ENCODE measurements at regions not wholly inside any gene's neighbourhood (a gene's known extent, or its start where the extent isn't known, plus 50 kb on each side); places are given as distances from the start of the nearest gene placed in this dataset.
"Not testable (repeated sequence)": the region's sequence is repeated elsewhere in the genome, so short reads cannot be mapped to it uniquely, and the experiment has no call there.

DNA sequence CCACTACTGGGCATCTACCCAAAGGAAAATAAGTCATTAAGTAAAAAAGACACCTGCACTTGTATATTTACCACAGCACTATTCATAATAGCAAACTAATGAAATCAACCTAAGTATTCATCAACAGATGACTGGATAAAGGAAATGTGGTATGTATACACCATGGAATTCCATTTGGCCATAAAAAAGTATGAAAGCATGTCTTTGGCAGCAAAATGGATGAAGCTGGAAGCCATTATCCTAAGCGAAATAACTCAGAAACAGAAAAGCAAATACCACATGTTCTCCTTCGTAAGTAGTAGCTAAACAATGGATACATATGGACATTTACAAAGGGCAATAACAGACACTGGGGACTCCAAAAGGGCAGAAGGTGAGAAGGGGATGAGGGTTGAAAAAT, 485.7 kb upstream of the BRINP3 start:
- DNase-seq, result no peak

DNA sequence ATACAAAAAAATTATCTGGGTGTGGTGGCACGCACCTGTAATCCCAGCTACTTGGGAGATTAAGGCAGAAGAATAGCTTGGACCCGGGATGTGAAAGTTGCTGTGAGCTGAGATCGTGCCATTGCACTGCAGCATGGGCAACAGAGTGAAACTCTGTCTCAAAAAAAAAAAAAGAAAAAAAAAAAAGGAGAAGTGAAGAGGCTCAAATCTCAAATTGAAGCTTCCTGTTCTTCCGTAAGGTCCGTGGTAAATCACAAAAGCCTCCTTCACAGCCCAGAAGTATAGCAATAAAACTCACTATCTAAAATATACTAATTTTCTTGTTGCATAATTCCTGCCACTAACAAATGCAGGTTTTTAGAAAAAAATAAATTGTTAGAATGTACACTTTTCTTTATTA, 498.2 kb upstream of the BRINP3 start:
- no peak for DNase-seq

DNA sequence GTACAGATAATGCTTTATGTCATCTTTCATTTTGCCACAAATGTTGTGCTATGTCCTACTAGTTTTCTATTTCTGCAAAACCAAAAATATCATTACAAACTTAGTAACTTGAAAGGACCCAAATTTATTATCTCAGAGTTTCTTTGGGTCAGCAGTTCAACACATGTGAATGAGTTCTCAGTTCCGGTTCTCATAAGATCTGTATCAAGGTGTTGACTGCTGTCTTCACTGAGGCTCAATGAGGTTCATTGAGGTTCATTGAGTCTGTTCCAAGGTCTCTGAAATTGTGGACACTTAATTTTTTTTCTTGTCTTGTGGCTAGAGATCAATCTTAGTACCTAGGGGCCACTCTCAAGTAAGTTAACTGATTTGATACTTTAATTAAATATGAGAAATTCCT, 525.1 kb upstream of the BRINP3 start:
- no peak for DNase-seq

DNA sequence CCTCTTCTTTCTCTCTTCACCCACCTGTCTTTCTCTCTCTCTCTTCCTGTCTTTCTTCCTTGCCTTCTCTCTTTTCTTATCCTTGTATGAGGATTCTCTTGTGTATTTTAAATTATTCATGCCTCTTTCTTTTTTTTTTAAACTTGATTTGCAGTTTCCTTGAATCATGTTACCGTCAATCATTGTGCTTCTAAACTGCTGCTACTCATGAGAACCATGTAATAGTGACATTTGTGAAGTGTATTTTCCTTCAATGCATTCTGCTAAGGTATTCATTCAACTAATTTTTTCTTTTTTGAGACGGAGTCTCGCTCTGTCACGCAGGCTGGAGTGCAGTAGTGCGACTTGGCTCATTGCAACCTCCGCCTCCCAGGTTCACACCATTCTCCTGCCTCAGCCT, 539.1 kb upstream of the BRINP3 start:
- DNase-seq, result no peak

DNA sequence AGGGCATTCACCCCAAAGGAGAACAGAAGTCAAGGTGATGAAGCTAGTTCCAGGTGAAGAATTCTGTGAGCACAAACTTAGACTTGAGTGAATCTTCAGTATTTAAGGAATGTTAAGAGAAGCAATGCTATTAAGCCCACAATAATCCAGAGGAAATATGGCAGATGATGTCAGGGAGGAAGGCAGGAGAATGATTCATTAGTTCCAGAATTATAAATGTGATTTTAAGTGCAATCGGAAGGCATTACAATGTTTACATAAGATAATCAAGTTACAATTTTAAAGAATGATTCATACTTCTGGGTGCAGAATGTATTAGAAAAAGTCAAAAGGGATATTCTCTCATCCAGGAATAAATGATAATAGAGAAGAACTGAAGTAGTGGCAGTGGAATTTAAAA, 545.2 kb upstream of the BRINP3 start:
- DNase-seq, result no peak

DNA sequence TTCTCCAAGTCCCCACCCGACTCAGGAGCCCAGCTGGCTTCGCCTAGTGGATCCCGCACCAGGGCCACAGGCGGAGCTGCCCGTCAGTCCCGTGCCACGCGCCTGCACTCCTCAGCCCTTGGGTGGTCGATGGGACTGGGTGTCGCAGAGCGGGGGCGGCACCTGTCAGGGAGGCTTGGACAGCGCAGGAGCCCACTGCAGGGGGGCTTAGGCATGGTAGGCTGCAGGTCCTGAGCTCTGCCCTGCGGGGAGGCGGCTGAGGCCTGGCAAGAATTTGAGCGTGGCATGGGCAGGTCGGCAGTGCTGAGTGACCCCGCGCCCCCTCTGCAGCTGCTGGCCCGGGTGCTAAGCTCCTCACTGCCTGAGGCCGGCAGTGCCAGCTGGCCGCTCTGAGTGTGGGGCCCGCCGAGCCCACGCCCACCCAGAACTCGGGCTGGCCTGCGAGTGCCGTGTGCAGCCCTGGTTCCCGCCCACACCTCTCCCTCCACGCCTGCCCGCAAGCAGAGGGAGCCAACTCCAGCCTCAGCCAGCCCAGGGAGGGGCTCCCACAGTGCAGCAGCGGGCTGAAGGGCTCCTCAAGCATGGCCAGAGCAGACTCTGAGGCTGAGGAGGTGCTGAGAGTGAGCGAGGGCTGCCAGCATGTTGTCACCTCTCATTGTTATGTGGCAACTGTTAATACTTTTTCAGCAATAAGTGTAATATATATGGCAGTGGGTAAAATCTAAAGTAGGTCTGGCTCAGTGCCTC, 548.4 kb upstream of the BRINP3 start:
- peak in 1 of 58 donors; percentile 1 for DNase-seq

DNA sequence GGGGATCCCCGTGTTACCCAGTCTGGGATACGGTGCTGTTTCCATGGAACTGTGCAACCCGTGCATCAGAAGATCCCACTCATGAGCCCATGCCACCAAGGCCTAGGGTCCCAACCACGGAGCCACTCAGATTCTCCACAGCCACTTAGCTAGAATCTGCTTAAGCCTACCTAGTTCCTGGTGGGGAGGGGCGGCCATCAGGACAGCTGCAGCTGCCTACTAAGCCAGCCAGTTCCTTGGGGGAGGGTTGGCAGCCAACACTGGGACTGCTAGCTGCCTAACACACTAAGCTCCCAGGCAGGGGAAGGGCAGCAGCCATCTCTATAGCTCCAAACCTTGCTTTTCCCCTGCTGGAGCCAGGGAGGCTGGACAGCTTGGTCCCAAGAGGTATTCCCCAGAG, 549.2 kb upstream of the BRINP3 start:
- DNase-seq, result no peak

DNA sequence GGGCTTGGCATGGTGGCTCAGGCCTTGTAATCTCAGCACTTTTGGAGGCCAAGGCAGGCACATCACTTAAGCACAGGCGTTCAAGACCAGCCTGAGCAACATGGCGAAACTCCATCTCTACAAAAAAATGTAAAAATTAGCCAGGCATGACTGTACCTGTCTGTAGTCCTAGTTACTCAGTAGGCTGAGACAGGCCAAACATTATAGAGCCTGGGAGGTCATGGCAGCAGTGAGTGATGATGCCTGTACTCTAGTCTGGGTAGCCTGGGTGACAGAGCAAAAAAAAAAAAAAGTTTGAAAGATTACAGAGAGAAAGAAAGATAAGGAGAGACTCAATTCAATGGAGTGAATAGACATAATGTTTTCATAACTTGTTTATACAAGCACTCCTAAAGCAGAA, 556.5 kb upstream of the BRINP3 start:
- DNase-seq, result no peak

DNA sequence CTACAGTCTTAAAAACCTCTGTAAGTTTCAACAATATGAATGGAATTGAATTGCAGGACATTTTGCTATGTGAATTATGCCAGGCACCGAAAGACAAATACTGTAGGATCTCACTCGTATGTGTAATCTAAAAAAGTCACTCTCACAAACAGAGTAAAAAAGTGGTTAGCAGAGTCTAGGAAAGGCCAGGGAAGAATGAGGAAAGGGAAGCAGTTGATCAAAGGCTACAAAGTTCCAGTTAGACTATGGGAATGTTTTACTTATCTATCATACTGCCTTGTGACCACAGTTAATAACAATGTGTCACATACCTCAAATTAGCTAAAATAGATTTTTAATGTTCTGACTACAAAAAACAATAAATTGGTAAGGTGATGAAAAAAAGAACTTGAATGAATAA, 565.4 kb upstream of the BRINP3 start:
- no peak for DNase-seq

DNA sequence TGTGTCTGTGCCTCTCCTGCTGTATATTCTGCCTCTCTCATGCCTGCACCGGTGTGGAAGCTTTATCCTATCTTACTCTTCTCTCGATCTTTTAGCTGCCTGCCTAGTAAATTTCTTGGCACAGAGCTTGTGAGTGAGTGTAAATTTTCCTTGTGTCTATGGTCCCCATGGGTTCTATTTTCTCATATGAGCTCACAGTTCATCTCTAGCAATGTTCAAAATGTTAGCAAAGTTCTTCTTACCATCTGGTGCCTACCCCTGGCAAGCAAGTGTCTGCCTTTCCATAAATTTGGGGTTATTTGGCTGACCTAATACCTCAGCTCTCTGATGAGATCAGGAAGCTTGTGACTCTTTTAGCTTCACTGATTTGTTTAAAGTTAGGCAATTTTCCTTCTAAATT, 572.1 kb upstream of the BRINP3 start:
- DNase-seq, result no peak

DNA sequence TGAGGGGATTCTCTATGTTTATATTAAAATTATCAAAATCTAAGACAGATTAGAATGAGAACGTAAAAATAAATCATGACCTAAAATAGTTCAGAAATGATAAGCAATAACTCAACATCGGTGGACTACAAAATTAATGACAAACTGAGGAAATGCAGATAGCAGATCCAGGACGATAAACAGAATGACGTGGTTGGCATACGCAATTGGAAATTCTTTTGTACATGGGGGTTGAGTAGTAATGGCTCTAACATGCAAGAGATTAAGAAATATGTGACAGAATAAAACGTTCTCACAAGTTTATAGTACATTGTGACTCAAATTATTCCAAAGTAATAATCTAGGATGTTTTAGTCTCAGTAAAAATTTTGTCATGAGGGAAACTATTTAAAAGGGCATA, 575.2 kb upstream of the BRINP3 start:
- no peak for DNase-seq

DNA sequence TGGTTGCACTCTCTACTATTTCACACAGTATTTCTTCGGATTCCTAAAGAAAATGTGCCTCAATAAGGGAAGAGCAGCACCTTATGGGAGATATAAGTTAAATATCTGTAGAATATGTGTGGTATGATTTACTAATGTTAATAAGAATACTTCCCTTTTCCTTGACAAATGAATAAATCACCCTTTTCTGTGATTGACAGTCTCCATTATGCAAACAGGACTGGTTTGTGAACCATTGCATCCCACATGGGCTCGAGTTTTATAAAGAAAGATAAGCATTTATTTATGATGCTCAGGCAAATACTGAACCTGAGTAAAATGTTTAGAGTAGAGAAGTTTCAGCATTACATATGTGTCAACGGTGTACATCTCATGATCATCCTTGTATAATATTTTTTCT, 587.7 kb upstream of the BRINP3 start:
- DNase-seq, result no peak

DNA sequence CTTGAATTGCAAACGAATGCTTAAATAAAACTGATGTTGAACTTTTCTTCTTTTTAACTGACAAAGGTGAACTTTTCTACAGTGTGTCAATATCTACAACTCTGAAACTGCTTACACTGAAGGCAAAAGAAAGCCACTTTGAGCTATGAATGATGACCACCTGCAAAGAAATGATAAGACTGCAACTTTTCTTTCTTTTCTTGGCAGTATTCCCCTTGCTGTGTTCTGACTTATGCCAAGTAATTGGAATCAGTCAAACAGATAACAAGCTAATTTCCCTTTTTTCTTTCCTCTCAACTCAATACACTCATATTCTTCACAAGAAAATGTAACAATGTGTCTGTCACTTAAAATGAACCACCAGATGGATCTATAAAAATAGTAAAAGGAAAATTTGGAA, 588.1 kb upstream of the BRINP3 start:
- DNase-seq, result no peak

DNA sequence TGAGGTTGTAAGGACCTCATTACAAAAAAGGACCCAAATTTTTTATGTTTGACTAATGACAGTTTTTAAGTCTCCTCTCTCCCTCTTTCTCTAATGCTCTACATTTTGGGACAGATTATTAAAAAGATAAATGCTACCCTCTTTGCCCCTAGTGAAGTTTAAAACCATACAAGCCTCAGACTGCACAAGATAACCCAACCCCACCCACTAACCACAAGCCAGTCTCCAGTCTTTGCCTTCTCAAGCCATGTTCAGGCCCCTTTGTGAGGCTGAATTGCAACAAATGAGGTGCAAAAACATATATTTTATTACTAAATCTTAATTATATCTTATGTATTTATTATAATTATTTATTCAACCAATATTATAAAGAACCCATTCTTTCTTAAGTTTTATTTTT, 597.2 kb upstream of the BRINP3 start:
- no peak for DNase-seq

DNA sequence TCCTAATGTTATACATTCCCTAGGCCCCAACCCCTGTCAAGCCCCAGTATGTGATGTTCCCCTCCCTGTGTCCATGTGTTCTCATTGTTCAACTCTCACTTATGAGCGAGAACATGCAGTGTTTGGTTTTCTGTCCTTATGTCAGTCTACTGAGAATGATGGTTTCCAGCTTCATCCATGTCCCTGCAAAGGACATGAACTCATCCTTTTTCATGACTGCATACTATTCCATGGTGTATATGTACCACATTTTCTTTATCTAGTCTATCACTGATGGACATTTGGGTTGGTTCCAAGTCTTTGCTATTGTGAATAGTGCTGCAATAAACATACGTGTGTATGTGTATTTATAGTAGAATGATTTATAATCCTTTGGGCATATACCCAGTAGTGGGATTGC, 605.4 kb upstream of the BRINP3 start:
- DNase-seq, result not testable (repeated sequence)

DNA sequence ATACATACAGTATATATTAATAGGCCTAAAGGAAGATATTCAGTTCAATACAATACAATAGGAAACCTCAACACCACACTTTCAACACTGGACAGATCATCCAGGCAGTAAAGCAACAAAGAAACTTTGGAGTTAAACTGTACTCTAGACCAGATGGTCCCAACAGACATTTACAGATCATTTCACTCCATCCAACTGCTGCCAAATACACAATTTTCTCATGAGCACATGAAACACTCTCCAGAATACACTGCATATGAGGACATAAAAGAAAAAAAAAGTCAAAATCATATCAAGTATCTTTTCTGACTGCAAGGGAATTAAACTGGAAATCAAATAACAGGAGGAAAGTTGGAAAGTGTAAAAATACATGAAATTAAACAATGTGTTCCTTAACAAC, 607.5 kb upstream of the BRINP3 start:
- DNase-seq, result no peak

DNA sequence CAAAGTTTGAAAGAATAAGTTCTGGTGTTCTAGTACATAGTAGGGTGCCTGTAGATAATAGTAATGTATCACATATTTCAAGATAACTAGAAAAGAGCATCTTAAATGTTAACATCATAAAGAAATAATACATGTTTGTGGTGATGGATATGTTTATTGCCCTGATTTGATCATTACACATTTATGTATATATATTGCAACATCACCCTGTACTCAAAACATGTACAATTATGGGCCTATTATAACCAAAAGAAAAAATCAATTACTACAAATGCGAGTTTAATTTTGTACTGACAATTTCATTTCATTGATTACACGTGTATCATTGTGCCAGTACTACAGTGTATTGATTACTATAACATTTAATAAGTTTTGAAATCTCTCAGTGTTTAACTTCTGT, 609.2 kb upstream of the BRINP3 start:
- no peak for DNase-seq

DNA sequence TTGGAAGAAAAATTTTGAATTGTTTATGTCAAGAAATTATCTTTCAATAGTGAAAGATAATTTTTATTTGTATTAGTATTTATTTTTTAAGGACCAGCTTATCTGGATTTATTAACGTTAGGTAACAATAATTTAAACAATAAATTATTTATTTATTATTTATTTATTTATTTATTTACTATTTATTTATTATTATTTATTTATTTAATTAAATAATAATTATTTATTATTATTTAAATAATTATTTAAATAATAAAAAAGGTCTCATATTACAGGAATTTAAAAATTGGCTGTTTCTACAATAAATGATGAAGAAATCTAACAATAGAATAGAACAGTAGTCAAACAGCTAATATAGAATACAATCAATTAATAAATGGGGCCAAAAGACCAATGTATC, 618.7 kb upstream of the BRINP3 start:
- DNase-seq, result no peak

DNA sequence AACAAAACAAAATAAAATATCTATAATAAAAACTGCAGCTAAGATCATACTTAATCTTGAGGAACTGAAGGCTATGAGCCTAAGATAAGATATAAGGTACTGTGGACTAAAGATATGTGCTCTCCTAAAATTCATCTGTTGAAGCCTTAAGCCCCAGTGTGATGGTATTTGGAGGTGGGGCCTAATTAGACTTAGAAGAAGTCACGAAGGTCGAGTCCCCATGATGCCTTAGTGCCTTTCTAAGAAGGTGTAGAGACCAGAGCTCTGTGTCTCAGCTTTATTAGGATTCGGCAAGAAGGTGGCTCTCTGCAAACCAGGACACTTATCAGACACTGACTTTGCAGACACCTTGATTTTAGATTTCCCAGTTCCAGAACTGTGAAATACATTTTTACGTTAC, 622.0 kb upstream of the BRINP3 start:
- DNase-seq, result no peak

DNA sequence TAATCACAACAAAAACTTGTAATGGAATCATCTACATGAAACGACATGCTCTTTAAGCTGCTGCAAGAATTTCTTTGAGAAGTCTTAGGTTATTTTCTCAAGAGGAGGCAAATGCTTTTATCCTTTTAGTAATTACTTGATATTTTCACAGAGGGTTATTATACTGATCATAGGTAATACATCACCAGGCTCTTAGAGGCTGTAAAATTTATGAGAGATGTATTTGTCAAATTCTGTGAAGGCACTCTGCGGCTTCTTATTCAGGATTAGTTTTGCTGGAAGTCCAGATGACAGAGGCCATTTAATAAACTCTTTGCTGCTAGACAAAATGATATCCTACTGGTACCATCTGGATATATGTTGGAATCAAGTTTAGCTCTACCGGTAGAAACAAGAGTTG, 624.3 kb upstream of the BRINP3 start:
- DNase-seq, result no peak

DNA sequence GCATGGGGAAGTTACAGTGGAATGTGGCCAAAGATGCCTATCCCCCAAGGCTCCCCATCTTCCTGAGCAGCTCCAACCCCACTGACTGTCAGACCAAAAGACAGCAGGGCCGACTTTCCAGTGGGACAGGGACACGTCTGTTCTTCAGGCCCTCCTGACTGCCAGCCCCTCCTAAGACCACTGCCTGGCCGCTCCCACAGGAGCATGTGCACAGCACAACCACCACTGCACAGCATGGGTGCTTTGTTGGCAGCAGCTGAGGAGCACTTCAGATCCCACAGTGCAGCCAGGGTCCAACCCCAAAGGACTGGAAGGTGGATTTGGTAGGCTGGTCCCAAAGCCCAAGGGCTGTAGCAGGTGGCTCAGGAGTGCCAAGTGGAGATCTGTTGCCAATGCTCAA, 648.3 kb upstream of the BRINP3 start:
- DNase-seq, result no peak

DNA sequence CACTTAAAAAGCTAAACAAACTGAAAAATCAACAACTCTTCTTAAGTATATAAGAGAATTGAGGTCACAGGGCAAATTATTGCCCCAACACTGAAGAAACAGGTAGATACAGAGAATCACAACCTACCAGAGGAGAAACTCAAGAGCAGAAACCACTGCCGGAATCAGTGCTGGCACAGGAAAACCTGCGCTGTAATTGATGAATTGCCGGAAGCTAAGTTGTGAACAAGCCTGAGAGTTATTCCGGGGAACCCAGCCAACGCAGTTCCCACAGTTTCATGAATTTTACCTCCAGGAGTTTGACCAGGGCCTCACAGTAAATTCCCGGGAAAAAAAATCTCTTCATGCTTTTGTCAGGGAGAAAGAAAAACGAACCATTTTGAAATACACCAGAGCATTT, 657.1 kb upstream of the BRINP3 start:
- DNase-seq, result no peak

DNA sequence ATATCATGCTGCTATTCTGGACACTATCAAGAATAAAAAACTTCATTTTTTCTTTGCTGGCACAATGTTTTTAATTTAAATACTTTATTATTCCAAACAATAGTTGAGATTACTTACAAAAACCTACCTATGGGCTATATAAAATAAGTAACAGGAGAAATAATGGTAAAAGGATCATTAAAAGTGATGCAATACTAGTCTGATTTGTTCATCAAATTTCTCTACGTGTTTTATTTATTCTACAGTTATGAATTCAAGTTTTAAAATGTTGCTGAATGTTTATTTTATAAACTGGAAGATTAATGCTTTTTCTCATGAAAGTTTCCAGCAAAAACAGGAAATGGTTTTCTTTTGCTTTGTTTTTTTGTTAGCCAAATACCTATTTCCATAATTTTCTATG, 662.4 kb upstream of the BRINP3 start:
- no peak for DNase-seq

DNA sequence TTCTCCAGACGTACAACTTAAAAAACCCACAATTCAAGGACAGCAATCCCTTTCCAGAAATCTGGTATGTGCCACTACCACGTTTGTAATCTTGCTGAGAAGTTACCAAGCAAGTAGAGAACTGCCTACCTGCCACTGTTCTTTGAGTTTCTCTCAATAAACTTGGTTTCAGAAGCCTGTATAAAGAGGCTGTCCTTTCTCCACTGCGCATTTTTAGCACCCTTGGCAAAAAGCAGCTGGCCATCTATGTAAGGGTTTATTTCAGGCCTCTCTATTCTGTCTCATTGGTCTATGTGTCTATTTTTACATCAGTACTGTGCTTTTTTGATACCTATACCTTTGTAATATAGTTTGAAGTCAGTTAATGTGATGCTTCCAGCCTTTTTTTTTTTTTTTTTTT, 665.1 kb upstream of the BRINP3 start:
- DNase-seq, result no peak

Measured in anterior cingulate cortex (tissue), 58 donors.